G401.6 (cell line): ENCODE measurements at regions not wholly inside any gene's neighbourhood (a gene's known extent, or its start where the extent isn't known, plus 50 kb on each side); places are given as distances from the start of the nearest gene placed in this dataset.

Source experiments
- FAIRE-seq: peaks from 2 replicates; lab custom pipeline; 2012; peaks lifted over from hg19 to GRCh38; lab: Jason Lieb, UNC

- no peak for FAIRE-seq
Observed at GRCh38 chr20:22431419-22431818, 153.0 kb downstream of the FOXA2 start.

DNA sequence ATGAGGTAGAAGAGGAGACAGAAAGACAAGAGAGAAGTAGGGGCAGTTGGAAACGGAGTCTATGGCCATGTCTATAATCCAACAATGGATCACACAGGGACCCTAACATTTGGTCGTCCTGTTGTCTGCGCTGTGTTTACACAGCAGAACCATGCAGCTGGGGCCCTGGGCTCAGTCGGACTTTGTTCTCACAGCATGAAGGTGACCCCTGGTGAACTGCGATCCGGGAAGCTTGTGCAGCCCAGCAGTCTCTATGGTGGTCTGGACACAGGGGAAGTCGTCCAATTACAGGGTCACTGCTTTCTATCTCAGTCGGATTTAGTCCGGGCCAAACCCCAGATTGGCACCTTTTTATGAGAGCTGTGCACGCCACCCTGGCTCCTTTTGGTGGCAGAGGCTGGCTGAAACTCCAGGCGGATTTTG, 153.6 kb downstream of the FOXA2 start:
- FAIRE-seq, result no peak

GRCh38 chr20:22430154-22430745, 154.1 kb downstream of the FOXA2 start:
- FAIRE-seq, result no peak

- FAIRE-seq, result no peak
Observed at GRCh38 chr20:22429175-22430153, 154.9 kb downstream of the FOXA2 start.

DNA sequence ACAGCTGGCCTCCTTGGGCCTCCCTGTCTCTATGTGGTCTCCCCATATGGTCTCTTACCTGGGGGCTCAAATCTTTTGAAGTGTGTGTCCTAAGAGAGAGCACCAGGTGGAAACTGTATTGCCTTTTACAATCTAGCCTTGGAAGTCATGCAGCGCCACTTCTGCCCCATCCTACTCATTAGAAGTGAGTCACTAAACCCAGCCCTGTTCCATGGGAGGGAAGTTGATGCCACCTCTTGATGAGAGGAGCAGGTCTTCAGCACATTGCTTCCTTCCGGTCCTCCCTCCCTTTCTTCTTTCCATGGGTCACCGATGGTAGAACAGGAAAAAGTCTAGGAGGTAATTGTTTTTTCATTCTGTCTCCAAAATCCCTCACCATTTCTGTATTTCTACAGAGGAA, 156.3 kb downstream of the FOXA2 start:
- FAIRE-seq, result no peak

DNA sequence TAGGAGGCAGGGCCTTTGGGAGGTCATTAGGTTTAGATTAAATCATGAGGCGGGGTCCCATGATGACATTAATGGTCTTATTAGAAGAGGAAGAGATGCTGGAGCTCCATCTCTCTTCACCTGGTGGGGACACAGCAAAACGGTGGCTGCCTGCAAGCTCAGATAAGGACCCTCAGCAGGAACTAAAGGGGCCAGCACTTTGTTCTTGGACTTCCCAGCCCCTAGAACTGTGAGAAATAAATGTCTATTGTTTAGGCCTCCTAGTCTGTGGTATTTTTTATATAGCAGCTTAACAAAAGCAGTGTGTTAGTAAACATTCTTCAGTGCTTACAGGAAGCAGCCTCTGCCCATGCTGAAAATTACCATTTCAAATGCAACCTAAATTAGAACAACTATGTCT, 157.6 kb downstream of the FOXA2 start:
- no peak for FAIRE-seq

GRCh38 chr20:22425344-22426295, 158.8 kb downstream of the FOXA2 start:
- FAIRE-seq, result no peak

GRCh38 chr20:22423190-22423832, 161.1 kb downstream of the FOXA2 start:
- FAIRE-seq, result no peak

- no peak for FAIRE-seq
Observed at GRCh38 chr20:22420116-22420598, 164.2 kb downstream of the FOXA2 start.

GRCh38 chr20:22418738-22419137, 165.6 kb downstream of the FOXA2 start:
- FAIRE-seq, result no peak

DNA sequence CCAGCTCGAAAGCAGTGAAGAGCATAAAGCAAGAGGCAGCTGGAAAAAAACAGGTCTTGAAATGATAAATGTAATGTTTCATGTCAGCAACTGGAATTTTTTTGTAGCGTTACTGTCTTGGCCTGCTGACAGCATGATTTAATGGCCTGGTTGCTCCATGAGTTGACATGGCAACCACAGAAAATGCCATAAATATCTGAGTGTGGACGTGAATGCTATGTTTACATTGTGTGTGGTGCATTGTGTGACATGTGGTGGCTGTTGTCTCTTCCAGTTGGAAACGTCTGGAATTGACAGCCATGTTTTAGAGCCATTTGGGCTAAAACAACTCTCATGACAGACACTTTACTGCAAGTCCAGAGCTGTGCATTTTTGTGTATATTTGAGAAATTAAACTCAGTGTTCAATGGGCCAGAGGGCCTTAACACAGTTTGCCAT, 170.0 kb downstream of the FOXA2 start:
- no peak for FAIRE-seq

GRCh38 chr20:22412977-22413868, 171.1 kb downstream of the FOXA2 start:
- FAIRE-seq, result no peak

DNA sequence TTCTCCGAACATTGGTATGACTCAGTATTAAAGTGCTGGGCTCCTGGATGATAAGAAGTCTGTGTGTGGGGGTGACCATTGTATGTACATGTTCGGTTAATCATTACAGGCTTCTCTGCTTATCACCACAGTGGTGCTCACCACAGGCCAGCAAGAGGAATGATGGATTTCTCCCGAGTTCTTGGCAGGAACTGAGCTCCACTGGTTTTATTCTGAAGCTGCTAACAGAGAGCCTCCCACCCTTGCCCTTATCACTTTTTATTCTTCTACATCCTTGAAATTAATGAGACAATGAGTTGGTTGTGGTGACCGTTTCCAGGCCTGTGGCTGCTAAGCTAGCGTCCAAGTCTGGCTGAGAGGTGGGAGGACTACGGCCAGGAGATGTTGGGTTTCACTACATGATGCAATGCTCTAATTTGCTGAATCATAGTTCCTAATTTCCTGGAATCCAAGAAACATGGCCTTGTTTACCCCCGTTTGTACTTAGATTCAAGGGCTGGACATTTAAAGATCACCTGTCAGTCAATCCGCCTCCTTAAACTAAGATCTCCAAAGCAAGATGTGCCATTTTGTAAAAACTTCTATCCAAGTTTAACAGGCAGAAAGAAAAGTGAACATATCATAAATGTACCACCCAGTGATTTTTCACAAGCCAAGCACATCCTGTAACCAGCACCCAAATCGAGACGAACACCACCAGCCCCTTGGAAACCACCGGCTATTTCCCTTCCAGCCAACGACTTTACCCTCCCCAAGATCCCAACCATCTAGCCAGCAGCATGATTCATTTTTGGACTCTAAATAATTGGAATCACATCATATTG, 172.5 kb downstream of the FOXA2 start:
- no peak for FAIRE-seq

DNA sequence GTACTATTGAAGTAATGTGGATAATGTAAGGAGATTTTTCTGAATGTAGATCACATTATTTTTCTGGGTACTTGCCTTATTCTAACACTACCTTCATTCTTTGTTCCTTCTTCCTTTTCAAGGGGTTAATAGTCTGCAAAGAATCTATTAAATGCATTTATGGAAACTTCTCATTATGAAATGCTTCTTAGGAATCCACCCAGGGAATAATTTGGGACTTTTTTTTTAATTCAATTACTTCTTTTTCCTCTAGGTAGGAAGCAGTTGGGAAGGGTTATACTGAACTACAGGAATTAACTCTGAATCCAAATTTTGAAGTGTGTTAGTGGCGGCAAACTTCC, 173.1 kb downstream of the FOXA2 start:
- no peak for FAIRE-seq

GRCh38 chr20:22410556-22411130, 173.7 kb downstream of the FOXA2 start:
- FAIRE-seq, result no peak

DNA sequence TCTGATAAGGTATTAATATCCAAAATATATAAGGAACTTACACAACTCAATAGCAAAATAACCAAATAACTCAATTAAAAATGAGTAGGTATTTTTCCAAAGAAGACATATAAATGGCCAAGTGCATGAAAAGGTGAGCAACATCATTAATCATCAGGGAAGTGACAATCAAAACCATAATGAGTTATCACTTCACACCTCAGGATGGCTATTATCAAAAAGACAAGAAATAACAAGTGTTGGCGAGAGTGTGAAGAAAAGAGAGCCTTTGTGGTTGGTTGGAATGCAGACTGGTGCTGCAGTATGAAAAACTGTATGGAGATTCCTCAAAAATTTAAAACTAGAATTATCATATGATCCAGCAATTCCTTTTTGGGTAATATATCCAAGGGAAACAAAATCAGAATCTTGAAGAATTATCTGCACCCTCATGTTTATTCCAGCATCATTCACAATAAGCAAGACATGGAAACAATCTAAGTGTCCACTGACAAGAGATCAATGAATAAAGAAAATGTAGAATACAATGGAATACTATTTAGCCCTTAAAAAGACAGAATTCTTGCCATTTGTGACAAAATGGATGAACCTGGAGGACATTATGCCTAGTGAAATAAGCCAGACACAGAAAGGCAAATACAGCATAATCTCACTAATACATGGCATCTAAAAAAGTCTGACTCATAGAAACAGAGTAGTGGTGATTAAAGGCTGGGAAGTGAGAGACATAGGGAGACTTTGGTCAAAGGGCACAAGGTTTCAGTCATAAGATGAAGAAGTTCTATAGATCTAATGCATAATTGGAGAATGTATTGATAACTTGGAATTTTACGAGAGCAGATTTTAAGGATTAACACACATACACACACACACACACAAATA, 175.6 kb downstream of the FOXA2 start:
- no peak for FAIRE-seq

- FAIRE-seq, result no peak
Observed at GRCh38 chr20:22407237-22408193, 176.9 kb downstream of the FOXA2 start.
